Mucosa of descending colon (tissue), 3 donors: ENCODE measurements at regions not wholly inside any gene's neighbourhood (a gene's known extent, or its start where the extent isn't known, plus 50 kb on each side); places are given as distances from the start of the nearest gene placed in this dataset.

Source experiments
- ATAC-seq: fragments of 200-7000 bp; cut with Tn5 transposase; one replicate; pipeline ENCODE4 v1.9.1; 2020; ENCODE audit warnings: mild to moderate bottlenecking, moderate library complexity
- DNase-seq, 3 donors: peaks; one replicate each; pipeline ENCODE4 v3.0.0-alpha.2; 2020
- H3K36me3 ChIP-seq: fragments of 200-600 bp; one replicate; pipeline ENCODE4 v1.8.0; 2021; ENCODE audit warnings: low read depth, mild to moderate bottlenecking
- H3K4me1 ChIP-seq: fragments of 200-600 bp; one replicate; pipeline ENCODE4 v1.8.0; 2021; ENCODE audit warnings: low read depth, mild to moderate bottlenecking
- H3K4me3 ChIP-seq: fragments of 200-600 bp; one replicate; pipeline ENCODE4 v1.8.0; 2021; ENCODE audit warnings: mild to moderate bottlenecking
- H3K9me3 ChIP-seq: fragments of 200-600 bp; one replicate; pipeline ENCODE4 v1.8.0; 2021; ENCODE audit warnings: mild to moderate bottlenecking
- intact Hi-C, 2 donors: fragments of 100-400 bp; cut with DNase I in 1 of 2; cut with micrococcal nuclease in 1 of 2; formaldehyde crosslinking; loops; one replicate each; pipeline versions ENCODE4 v1.11.0 to v1.11.1; 2022; cut with DNase I, micrococcal nuclease
- TF ChIP-seq, protein P1 (sequence below): fragments of 200-600 bp; IDR thresholded peaks from one replicate; pipeline ENCODE4 v1.8.0; 2022; ENCODE audit warnings: antibody characterized with exemption, mild to moderate bottlenecking
- donor health status: DM: no; HTN: no; CAD: no; lungs with moderate emphysema.
- donor health status: DM: no; HTN: no; CAD: no.
- donor health status: DM: no; HTN: yes; CAD: no.

DNA sequence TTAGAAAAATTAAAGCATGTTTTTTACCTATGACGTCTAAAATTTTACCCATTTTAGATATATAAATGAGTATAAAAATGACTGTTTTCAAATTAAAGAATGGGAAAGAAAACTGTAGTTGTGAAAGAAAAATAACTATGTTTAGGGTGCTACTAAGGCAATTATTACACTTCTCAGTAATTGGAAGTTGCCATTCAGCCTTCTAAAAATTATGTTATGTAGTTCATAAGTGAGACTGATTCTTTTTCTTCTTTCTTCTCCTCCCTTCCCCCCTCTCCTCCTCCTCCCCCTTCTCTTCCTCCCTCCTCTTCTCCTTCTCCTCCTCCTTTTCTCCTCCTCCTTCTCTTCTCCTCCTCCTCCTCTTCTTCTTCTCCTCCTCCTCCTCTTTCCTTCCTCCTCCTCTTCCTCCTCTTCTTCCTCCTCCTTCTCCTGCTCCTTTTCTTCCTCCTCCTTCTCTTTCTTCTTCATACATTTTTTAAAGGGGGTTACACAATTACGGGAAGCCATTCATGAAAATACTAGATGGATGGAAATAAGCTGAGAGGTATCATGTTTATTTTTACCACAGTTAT lies 223.6 kb downstream of the CETN3 start:
- DNase-seq (no peak), ATAC-seq (no peak)
- Histone ChIP-seq H3K36me3 (no peaks in the 10 kb centered on the region), H3K9me3 (no peaks in the 10 kb centered on the region), H3K4me3 (no peak overlapping the region), H3K4me1 (no peaks in the 10 kb centered on the region)
- TF ChIP-seq, protein P1, sequence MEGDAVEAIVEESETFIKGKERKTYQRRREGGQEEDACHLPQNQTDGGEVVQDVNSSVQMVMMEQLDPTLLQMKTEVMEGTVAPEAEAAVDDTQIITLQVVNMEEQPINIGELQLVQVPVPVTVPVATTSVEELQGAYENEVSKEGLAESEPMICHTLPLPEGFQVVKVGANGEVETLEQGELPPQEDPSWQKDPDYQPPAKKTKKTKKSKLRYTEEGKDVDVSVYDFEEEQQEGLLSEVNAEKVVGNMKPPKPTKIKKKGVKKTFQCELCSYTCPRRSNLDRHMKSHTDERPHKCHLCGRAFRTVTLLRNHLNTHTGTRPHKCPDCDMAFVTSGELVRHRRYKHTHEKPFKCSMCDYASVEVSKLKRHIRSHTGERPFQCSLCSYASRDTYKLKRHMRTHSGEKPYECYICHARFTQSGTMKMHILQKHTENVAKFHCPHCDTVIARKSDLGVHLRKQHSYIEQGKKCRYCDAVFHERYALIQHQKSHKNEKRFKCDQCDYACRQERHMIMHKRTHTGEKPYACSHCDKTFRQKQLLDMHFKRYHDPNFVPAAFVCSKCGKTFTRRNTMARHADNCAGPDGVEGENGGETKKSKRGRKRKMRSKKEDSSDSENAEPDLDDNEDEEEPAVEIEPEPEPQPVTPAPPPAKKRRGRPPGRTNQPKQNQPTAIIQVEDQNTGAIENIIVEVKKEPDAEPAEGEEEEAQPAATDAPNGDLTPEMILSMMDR: no peak
- intact Hi-C loops: no loop called here

DNA sequence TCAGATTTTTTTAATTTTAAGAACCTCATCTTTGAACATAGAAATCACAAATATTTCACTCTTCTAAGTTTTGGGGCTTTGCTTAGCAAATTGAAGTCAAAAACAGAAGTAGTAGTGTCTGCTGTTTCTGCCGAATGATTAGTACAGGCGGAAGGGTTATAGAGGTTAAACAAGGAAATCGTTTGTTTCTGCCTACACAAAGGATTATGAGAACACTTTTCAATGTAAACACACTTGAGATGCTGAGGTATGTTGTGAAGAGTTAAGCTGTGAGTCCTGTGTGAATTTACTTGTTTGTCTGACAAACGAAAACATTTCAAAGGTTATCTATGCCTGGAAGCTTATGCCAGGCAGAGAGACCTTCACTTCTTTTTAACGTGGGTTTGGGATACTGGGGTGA lies 224.8 kb downstream of the CETN3 start:
- TF ChIP-seq, protein P1: no peak
- no peak overlapping the region for H3K4me3 ChIP-seq
- DNase-seq (no peak), ATAC-seq (peak; percentile 45)
- H3K9me3 ChIP-seq: no peaks in the 10 kb centered on the region
- H3K4me1 ChIP-seq: no peaks in the 10 kb centered on the region
- intact Hi-C loops: no loop called here
- no peaks in the 10 kb centered on the region for H3K36me3 ChIP-seq

DNA sequence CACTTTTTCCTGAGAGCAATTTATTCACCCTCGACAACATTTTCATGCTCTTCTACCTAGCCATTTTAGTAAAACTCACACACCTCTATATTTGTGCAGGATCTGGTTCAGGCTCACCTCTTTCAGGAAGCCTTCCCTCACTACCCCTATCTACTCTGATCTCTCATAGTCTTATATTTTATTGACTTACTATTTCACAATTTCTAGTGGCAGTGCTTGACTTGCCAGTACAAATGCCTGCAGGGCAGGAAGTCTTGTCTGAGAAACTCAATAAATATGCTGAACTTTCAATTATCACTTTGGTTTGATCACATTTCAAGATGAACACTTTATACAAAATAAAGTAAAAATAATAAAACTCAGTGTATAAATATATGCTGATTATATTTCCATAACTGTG lies 226.8 kb downstream of the CETN3 start:
- no peaks in the 10 kb centered on the region for H3K4me1 ChIP-seq
- no peaks in the 10 kb centered on the region for H3K36me3 ChIP-seq
- no peaks in the 10 kb centered on the region for H3K9me3 ChIP-seq
- DNase-seq (no peak), ATAC-seq (peak; percentile 25)
- H3K4me3 ChIP-seq: no peak overlapping the region
- TF ChIP-seq, protein P1: no peak
- intact Hi-C loops: no loop called here

DNA sequence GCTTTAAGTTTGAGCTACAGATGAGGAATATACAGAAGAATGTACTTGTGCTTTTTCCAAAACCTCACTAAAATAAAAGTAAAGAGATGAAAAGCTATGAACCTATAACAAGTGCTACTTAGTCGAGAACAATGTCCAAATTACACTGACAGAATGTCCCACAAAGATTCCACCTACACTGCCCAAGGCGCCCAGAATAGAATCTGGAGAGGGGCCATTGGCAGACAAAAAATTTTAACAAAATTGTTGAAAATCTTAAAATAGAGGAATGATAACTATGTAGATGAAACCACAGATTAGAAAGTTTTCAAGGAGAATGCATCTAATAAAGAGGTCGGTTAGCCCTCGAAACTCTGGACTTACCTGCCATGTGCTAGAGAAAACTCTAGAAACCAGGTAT lies 235.3 kb downstream of the CETN3 start:
- TF ChIP-seq, protein P1: no peak
- no peak for ATAC-seq
- Histone ChIP-seq H3K4me3 (no peak overlapping the region), H3K9me3 (no peaks in the 10 kb centered on the region), H3K4me1 (peaks cover 7% of the 10 kb centered on the region), H3K36me3 (no peaks in the 10 kb centered on the region)
- intact Hi-C loops: no loop called here
- no peak for DNase-seq

DNA sequence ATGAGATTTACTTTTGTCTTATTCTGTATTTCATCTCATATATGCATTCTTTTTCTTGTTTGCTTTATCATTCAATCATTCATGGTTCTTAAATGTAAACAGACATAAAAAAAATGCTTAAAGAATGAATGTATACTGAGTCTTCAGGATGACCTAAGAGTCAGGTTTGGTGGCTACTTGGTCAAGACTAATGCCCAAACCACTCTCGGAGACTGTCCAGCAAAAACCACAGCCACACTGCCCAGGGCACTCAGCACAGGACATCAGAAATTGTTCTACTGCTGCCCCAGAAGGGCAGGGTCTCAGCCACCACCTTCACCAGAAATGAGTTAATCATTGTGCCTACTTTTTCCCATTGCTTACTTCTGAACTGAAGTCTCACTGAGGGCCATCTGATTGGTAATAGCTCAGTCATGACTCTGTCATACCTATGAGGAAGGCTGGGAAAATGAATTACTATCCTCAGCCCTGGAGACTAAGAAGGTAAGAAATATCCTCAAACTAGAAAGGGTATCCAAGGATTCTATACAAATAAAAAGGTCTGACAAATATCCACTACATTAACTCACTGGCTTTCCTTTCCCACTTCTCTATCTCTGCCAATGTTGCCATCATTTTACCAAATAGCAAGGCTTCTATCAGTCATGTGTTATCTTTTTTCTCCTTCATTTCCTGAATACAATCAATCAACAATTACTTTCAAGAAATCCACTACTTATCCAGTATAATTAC lies 236.1 kb downstream of the CETN3 start:
- TF ChIP-seq, protein P1: no peak
- ATAC-seq (no peak), DNase-seq (no peak)
- Histone ChIP-seq H3K36me3 (no peaks in the 10 kb centered on the region), H3K4me3 (no peak overlapping the region), H3K4me1 (peaks cover 7% of the 10 kb centered on the region), H3K9me3 (no peaks in the 10 kb centered on the region)
- intact Hi-C loops: no loop called here
